Transverse colon (tissue), 4 donors: ENCODE measurements at regions not wholly inside any gene's neighbourhood (a gene's known extent, or its start where the extent isn't known, plus 50 kb on each side); places are given as distances from the start of the nearest gene placed in this dataset.

Source experiments
- DNase-seq: peaks from one replicate; pipeline ENCODE4 v3.0.0-alpha.2; 2019
- H3K27ac ChIP-seq, 4 donors: fragments of 200-600 bp; sonication (generic); 2 replicates each; pipeline ENCODE4 v1.5.1; 2016 to 2018; ENCODE audit warnings: inconsistent platforms in 4 of 4
- H3K27me3 ChIP-seq: fragments of 200-600 bp; sonication (generic); 2 replicates; pipeline ENCODE4 v1.5.1; 2017; ENCODE audit warnings: inconsistent platforms
- H3K36me3 ChIP-seq, 4 donors: fragments of 200-600 bp; sonication (generic); 2 replicates each; pipeline ENCODE4 v1.5.1; 2017 to 2019; ENCODE audit warnings: inconsistent platforms in 4 of 4
- H3K4me1 ChIP-seq, 4 donors: fragments of 200-600 bp; sonication (generic); 2 replicates each; pipeline ENCODE4 v1.5.1; 2017 to 2020; ENCODE audit warnings: inconsistent platforms in 4 of 4
- H3K4me3 ChIP-seq, 4 donors: fragments of 200-600 bp; sonication (generic); 1 replicate in 1 of 4; 2 replicates in 3 of 4; pipeline versions ENCODE4 v1.5.1 to v1.6.1; 2017 to 2019; ENCODE audit warnings: inconsistent platforms in 4 of 4
- H3K9me3 ChIP-seq, 2 donors: fragments of 200-600 bp; sonication (generic); 2 replicates each; pipeline ENCODE4 v1.5.1; 2017 to 2019; ENCODE audit warnings: inconsistent platforms in 2 of 2
- CTCF ChIP-seq, 5 experiments: fragments of 200-600 bp in 3 of 5; fragments of 450-650 bp in 2 of 5; sonication (generic) in 3 of 5; IDR thresholded peaks; 1 replicate in 2 of 5; 2 replicates in 3 of 5; pipeline ENCODE4 v1.5.1; 2016 to 2017; ENCODE audit warnings: antibody characterized with exemption in 5 of 5, inconsistent platforms in 3 of 5, mild to moderate bottlenecking in 2 of 5, moderate library complexity in 1 of 5
- EP300 ChIP-seq: sonication (generic); formaldehyde crosslinking; IDR thresholded peaks from one replicate; pipeline ENCODE4 v1.6.1; 2017; ENCODE audit warnings: antibody characterized with exemption, low read depth
- POLR2A ChIP-seq: fragments of 450-650 bp; IDR thresholded peaks from one replicate; pipeline ENCODE4 v1.6.1; 2016; ENCODE audit warnings: antibody characterized with exemption, mild to moderate bottlenecking, moderate library complexity
- POLR2AphosphoS5 ChIP-seq, 3 donors: sonication (generic); formaldehyde crosslinking; IDR thresholded peaks; one replicate each; pipeline ENCODE4 v1.6.1; 2016; ENCODE audit warnings: antibody characterized with exemption in 3 of 3
- WGBS, 2 donors: methylation state at CpG; one replicate each; pipeline ENCODE4 v1.1.5; 2018; ENCODE audit warnings: low coverage in 1 of 2; 5-methylcytosine and 5-hydroxymethylcytosine counted together
- in situ Hi-C, 4 donors: fragments of 200-750 bp; cut with MboI; loops; one replicate each; pipeline versions ENCODE4 v1.15.0 to v1.15.1; 2017; ENCODE audit warnings: low sequenced_read_pairs in 3 of 4, low pct_ligation_motif_present in 1 of 4, low pct_unique_long_range_greater_than_20kb in 1 of 4
- intact Hi-C: fragments of 100-400 bp; cut with DNase I; formaldehyde crosslinking; loops from one replicate; pipeline ENCODE4 v1.15.1; 2023; ENCODE audit warnings: low total_unique reads

GRCh38 chr11:104645261-104646222, 252.7 kb downstream of the CASP12 start:
- Histone ChIP-seq H3K27ac (no peak overlapping the region), H3K9me3 (no peaks in the 10 kb centered on the region), H3K4me1 (no peaks in the 10 kb centered on the region), H3K27me3 (no peaks in the 10 kb centered on the region), H3K4me3 (no peak overlapping the region), H3K36me3 (no peaks in the 10 kb centered on the region)
- intact Hi-C loops, result no loop called here
- no peak for DNase-seq
- in situ Hi-C loops, result no loop called here
- TF ChIP-seq EP300 (no peak), POLR2A (no peak), POLR2AphosphoS5 (IDR thresholded peaks at IDR 0.05) (no peak), CTCF (IDR thresholded peaks at IDR 0.05) (no peak)
- 57 to 74% methylated on average over 2 of the region's 2 CpGs for WGBS, 2 donors

GRCh38 chr11:104637662-104638170, 260.5 kb downstream of the CASP12 start:
- Histone ChIP-seq H3K27me3 (no peaks in the 10 kb centered on the region), H3K27ac (no peak overlapping the region), H3K9me3 (no peaks in the 10 kb centered on the region), H3K4me3 (no peak overlapping the region), H3K4me1 (no peaks in the 10 kb centered on the region), H3K36me3 (no peaks in the 10 kb centered on the region)
- WGBS, 2 donors, result 80 to 95% methylated on average over 2 of the region's 2 CpGs
- TF ChIP-seq POLR2A, result no peak
- no peak for TF ChIP-seq EP300
- no peak for TF ChIP-seq CTCF (IDR thresholded peaks at IDR 0.05)
- TF ChIP-seq POLR2AphosphoS5 (IDR thresholded peaks at IDR 0.05), result no peak
- intact Hi-C loops, result no loop called here
- DNase-seq, result no peak
- in situ Hi-C loops, result no loop called here

GRCh38 chr11:104633226-104633625, 265.0 kb downstream of the CASP12 start:
- Histone ChIP-seq H3K27ac (no peak overlapping the region), H3K36me3 (no peaks in the 10 kb centered on the region), H3K9me3 (no peaks in the 10 kb centered on the region), H3K4me3 (no peak overlapping the region), H3K4me1 (no peaks in the 10 kb centered on the region), H3K27me3 (no peaks in the 10 kb centered on the region)
- in situ Hi-C loops (no loop called here), intact Hi-C loops (no loop called here)
- no peak for TF ChIP-seq CTCF (IDR thresholded peaks at IDR 0.05)
- no peak for TF ChIP-seq POLR2A
- no peak for TF ChIP-seq POLR2AphosphoS5 (IDR thresholded peaks at IDR 0.05)
- TF ChIP-seq EP300, result no peak
- no peak for DNase-seq
- 84 to 88% methylated on average over 1 of the region's 1 CpG for WGBS, 2 donors

GRCh38 chr11:104630352-104630751, 267.9 kb downstream of the CASP12 start:
- no peaks in the 10 kb centered on the region for H3K9me3 ChIP-seq
- in situ Hi-C loops (no loop called here), intact Hi-C loops (no loop called here)
- H3K4me1 ChIP-seq, result no peaks in the 10 kb centered on the region
- TF ChIP-seq POLR2AphosphoS5 (IDR thresholded peaks at IDR 0.05) (no peak), CTCF (IDR thresholded peaks at IDR 0.05) (no peak), EP300 (no peak), POLR2A (no peak)
- WGBS, 2 donors, result 54 to 82% methylated on average over 2 of the region's 2 CpGs
- no peak for DNase-seq
- H3K4me3 ChIP-seq, result no peak overlapping the region
- no peaks in the 10 kb centered on the region for H3K27me3 ChIP-seq
- no peak overlapping the region for H3K27ac ChIP-seq
- no peaks in the 10 kb centered on the region for H3K36me3 ChIP-seq
